ENCODE measurements at regions not wholly inside any gene's neighbourhood (a gene's known extent, or its start where the extent isn't known, plus 50 kb on each side); places are given as distances from the start of the nearest gene placed in this dataset.

GRCh38 chr16:73364413-73364812 lies 316.5 kb upstream of the ZFHX3 start:
- no peak for TF ChIP-seq CTCF (IDR thresholded peaks at IDR 0.05; ENCODE audit: low read depth, low read length, missing control alignments)

GRCh38 chr16:73361061-73361460 lies 313.1 kb upstream of the ZFHX3 start:
- TF ChIP-seq CTCF (IDR thresholded peaks at IDR 0.05; ENCODE audit: low read depth, low read length, missing control alignments): no peak
- H3K36me3 ChIP-seq (replicated peaks): no peaks in the 10 kb centered on the region
- H3K4me3 ChIP-seq (ENCODE audit: low read depth, low read length): no peak overlapping the region
- H3K27ac ChIP-seq: no peak overlapping the region
- no peak for DNase-seq
- H3K27me3 ChIP-seq (replicated peaks): no peaks in the 10 kb centered on the region
- in situ Hi-C loops (cut with HindIII; ENCODE audit: low pct_ligation_motif_present, low sequenced_read_pairs): no loop called here

More at GRCh38 chr16:73364413-73364812, 316.5 kb upstream of the ZFHX3 start:
- Histone ChIP-seq H3K27me3 (replicated peaks) (no peaks in the 10 kb centered on the region), H3K36me3 (replicated peaks) (no peaks in the 10 kb centered on the region), H3K27ac (no peak overlapping the region), H3K4me3 (ENCODE audit: low read depth, low read length) (no peak overlapping the region)
- in situ Hi-C loops (cut with HindIII; ENCODE audit: low pct_ligation_motif_present, low sequenced_read_pairs): no loop called here
- no peak for DNase-seq

- Histone ChIP-seq H3K4me3 (ENCODE audit: low read depth, low read length) (no peak overlapping the region), H3K36me3 (replicated peaks) (no peaks in the 10 kb centered on the region), H3K27me3 (replicated peaks) (no peaks in the 10 kb centered on the region), H3K27ac (no peak overlapping the region)
- in situ Hi-C loops (cut with HindIII; ENCODE audit: low pct_ligation_motif_present, low sequenced_read_pairs): no loop called here
- DNase-seq: no peak
- TF ChIP-seq CTCF (IDR thresholded peaks at IDR 0.05; ENCODE audit: low read depth, low read length, missing control alignments): no peak
These were observed 308.6 kb upstream of the ZFHX3 start for GRCh38 chr16:73356401-73357079.

- Histone ChIP-seq H3K4me3 (ENCODE audit: low read depth, low read length) (no peak overlapping the region), H3K36me3 (replicated peaks) (no peaks in the 10 kb centered on the region), H3K27ac (no peak overlapping the region), H3K27me3 (replicated peaks) (no peaks in the 10 kb centered on the region)
- no peak for TF ChIP-seq CTCF (IDR thresholded peaks at IDR 0.05; ENCODE audit: low read depth, low read length, missing control alignments)
- in situ Hi-C loops (cut with HindIII; ENCODE audit: low pct_ligation_motif_present, low sequenced_read_pairs): no loop called here
- no peak for DNase-seq
These were observed 308.1 kb upstream of the ZFHX3 start for GRCh38 chr16:73355981-73356380.

- Histone ChIP-seq H3K27ac (no peak overlapping the region), H3K27me3 (replicated peaks) (no peaks in the 10 kb centered on the region), H3K4me3 (ENCODE audit: low read depth, low read length) (no peak overlapping the region), H3K36me3 (replicated peaks) (no peaks in the 10 kb centered on the region)
- TF ChIP-seq CTCF (IDR thresholded peaks at IDR 0.05; ENCODE audit: low read depth, low read length, missing control alignments): no peak
- in situ Hi-C loops (cut with HindIII; ENCODE audit: low pct_ligation_motif_present, low sequenced_read_pairs): no loop called here
- DNase-seq: no peak
These were observed 306.5 kb upstream of the ZFHX3 start for GRCh38 chr16:73354434-73354833.
